IPS DF 4.7 (cell line): ENCODE measurements at regions not wholly inside any gene's neighbourhood (a gene's known extent, or its start where the extent isn't known, plus 50 kb on each side); places are given as distances from the start of the nearest gene placed in this dataset.

Experiments
- DNase-seq: peaks from one replicate; pipeline ENCODE4 v3.0.0-alpha.2; 2013; ENCODE audit warnings: low spot score; ENCODE audit errors: extremely low read depth

DNA sequence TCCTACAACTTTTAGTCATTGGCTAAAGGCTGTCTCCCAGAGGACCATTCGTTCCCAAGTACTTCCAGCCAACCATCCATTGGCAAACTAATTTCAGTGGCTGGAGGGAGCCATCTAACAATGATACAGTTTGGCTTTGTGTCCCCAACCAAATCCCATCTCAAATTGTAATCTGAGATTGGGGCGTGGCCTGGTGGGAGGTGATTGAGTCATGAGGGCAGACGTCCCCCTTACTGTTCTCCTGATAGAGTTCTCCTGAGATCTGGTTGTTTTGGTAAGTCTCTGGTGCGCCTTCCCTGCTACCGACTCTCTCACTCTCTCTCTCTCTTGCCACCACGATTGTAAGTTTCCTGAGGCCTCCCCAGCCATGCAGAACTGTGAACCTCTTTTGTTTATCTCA lies 99.7 kb upstream of the FUT8 start:
- DNase-seq = no peak

DNA sequence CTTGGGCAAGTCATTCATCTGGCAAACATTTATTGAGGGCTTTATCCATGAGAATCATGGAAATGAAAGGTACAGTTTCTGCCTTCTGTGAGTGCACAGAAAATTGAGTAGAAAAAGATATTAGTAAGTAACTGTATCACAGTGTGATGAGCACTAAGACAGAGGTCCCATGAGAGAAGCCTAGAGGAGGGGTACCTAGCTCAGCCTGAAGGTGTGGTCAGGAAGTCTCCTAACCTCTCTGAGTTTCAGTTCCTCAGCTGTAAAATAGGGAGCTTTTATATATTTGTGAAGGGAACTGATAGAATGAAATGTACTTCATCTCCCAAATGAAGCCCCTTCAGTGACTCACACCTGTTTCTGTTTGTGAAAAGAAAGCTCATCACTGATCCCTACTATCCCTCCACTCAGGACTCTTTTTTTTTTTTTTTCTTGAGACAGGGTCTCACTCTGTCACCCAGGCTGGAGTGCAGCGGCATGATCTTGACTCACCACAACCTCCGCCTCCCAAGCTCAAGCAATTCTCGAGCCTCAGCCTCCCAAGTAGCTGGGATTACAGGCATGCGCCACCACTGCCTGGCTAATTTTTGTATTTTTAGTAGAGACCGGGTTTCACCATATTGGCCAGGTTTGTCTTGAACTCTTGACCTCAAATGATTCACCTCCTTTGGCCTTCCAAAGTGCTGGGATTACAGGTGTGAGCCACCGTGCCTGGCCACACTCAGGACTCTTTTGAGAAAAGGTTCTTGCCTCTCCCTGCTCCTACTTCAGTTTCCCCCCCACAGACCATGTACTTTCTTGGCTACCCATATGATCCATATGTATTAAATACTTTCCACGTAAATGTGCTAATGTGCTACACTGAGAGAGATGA lies 93.7 kb upstream of the FUT8 start:
- DNase-seq = no peak

DNA sequence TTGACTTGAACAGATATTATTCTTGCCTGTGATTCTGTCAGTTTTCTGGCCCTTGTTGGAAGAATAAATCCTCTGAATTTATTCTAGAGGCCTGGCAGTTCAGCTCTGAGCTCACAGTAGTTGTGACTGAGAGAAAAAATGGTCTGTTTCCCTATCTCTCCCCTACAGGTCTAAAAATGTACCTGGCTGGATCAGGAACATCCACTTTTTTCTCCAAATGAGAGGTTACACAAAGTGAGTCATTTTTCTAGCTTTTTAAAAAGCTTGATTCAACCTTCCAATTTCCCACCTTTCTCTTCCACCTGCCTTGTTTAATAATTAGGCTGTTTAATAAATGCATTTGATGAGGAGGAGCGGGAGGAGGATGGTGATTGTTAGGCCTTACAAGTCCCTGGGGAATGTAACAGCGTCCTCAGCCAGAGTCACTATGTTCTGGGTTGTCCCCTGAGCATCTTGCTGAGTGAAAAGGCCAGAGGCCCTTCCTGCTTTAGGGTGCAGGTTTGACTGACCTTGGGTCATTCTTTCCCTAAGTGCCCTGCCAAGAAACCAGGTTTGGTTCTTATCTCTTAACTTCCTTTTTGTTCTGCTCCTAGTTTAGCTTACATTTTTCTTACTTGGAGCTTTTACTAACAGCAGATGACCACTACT lies 91.7 kb upstream of the FUT8 start:
- no peak for DNase-seq

DNA sequence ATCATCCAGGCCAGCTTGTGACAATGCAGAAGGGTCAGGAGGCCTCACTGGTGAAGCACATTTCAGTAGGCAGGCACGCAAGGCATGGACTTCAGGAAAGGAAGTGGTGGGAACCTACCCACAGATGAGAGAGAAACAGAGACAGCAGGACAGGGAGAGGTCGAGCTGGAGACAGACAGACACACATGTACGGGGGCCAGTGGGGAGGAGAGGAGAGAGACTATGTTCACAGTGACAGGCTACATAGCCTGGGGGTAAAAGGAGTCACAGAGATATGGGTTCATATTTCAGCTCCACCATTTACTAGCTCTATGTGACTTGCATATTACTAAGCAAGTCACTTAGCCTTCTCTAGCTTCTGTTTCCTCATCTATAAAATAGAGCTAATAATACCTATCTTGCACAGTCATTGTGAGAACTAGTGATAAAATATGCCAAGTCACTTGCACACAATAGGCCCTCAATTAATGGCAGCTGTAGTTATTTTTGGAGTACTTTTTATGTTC lies 91.1 kb upstream of the FUT8 start:
- DNase-seq = no peak

DNA sequence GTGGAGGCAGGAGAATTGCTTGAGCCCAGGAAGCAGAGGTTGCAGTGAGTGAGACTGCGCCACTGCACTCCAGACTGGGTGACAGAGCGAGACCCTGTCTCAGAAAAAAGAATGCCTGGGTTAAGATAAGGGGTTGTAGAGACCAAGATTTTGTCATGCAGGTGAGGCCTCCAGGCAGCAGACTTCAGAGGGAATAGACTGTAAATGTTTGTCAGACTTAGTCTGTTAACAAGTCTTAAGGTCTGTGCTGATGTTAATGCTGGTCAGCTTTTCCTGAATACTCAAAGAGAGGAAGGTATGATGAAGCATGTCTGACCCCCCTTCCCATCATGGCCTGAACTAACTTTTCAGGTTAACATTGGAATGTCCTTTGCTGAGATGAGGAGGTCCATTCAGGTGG lies 83.0 kb upstream of the FUT8 start:
- DNase-seq = no peak

GRCh38 chr14:65329911-65330310 lies 82.6 kb upstream of the FUT8 start:
- DNase-seq = no peak

GRCh38 chr14:65330416-65330815 lies 82.1 kb upstream of the FUT8 start:
- no peak for DNase-seq

DNA sequence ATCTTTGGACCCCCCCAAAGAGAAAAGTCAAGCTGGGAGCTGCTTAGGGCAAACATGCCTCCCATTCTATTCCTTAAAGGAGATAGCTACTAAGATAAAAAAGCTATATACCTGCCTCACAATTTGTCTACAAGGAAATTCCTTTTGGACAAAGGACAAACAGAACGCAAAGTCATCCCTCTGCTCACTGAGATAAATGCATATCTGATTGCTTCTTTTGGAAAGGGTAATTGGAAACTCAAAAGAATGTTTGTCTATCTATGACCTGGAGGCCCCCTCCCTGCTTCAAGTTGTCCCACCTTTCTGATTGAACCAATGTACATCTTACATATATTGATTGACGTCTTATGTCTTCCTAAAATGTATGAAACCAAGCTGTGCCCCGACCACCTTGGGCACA lies 80.9 kb upstream of the FUT8 start:
- no peak for DNase-seq

- DNase-seq = no peak
Observed at GRCh38 chr14:65332141-65332871, 80.2 kb upstream of the FUT8 start.

DNA sequence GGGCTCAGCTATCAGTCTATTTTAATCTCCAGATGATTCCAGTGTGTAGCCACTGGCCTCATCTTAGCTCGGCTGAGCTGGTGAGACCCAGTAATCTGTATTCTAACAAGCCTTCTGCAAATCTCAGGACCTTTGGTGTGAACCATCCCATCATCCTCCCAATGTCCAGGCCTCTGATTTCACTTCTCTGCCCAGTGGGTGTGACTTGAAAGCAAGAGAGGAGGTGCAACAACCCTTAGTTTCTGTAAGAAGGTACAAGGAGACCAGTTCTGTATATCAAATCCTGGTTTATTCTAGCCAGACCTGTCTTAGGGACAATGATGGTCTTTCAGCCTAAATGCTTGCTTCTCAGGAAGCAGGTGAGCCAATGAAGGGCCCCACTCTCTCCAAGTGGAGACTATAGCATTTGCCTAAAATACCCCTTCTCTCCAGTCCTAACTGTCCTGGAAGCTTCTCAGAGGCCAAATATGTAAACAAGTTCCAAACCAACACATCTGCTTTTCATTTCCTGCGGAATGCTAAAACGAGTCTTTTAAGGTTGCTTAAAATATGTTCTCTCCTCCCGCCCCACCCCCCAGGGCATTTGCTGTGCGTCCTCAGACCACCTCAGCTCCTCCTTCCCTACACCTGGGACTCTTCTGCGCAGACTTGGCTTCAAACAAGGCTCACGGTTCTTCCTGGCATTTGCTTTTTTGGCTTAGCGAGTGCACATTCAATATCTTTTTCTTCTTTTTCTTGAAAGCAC lies 78.4 kb upstream of the FUT8 start:
- no peak for DNase-seq

- peak; percentile 56 for DNase-seq
Observed at GRCh38 chr14:65334765-65335410, 77.6 kb upstream of the FUT8 start.

- DNase-seq = no peak
Observed at GRCh38 chr14:65335411-65335947, 77.1 kb upstream of the FUT8 start.

DNA sequence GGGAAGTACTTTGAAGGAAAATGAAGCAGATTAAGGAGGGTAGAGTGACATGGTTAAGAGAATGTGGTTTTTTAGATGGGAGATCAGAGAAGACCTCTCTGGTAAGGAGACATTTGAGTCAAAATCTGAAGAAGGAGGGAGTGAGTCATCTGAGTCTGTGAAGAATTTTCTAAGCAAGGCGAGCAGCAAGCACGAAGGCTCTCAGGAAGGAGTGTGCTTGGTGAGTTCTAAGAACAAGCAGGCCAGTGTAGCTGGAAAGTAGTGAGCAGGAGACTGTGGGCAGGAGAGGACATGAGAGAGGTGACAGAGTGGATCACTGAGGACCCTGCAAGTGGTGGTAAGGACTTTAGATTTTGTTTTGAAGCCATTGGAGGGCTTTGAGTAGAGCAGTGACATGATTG lies 76.3 kb upstream of the FUT8 start:
- no peak for DNase-seq

- DNase-seq = no peak
Observed at GRCh38 chr14:65339866-65340265, 72.7 kb upstream of the FUT8 start.

DNA sequence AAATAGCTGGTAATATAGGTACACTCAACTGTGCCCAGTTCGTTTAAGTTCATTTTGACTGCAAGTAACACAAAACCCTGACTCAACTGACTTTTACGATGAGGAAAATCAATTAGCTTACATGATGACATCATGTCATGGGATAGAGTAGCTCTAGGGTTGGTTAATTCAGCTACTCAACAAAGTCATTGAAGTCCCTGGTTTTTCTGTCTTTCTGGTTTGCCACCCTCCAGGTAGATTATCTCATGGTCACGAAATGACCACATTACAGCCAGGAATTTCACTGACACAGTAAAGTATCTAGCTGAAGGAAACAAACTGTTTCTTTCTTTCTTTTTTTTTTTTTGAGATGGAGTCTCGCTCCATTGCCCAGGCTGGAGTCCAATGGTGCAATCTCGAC lies 68.5 kb upstream of the FUT8 start:
- no peak for DNase-seq

DNA sequence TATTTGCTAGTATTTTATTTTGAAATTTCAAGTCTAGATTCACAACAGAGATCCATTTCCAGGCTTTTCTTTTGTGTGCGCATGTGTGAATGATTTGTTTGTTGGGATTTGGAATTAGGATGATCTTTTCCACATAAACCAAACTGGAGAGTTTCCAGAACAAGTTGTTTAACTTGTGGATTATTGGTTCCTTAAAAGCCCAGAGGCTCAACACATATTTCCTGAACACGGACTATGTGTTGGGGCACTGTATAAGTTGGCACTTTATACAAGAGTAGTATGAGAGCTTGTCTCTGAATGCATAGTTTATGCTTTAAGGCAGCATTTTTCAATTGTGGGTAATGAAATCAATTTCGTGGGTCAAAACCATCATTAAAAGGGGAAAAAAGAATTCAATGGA lies 67.3 kb upstream of the FUT8 start:
- no peak for DNase-seq

GRCh38 chr14:65346474-65346873 lies 66.1 kb upstream of the FUT8 start:
- DNase-seq = no peak

- DNase-seq = no peak
Observed at GRCh38 chr14:65346895-65347294, 65.6 kb upstream of the FUT8 start.

DNA sequence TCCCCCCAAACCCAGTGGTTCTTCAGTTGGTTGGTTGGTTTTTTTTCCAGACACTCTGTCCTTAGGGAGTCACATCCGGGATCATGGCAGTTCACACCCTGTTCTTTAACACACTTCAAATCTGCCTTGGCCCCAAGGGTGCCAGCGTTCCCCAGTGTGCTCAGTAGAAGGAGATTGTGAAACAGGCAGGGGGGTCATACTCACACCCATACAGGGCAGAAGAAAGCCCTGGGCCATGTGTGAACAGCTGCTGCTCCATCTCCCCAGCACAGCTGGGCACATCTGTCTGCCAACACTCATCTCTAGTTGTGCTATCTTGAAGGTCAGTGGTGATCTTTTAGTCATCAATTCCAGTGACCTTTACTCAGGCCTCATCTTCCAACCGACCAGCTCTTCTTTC lies 64.4 kb upstream of the FUT8 start:
- no peak for DNase-seq

GRCh38 chr14:65349100-65349499 lies 63.4 kb upstream of the FUT8 start:
- no peak for DNase-seq
